ENCODE measurements at regions not wholly inside any gene's neighbourhood (a gene's known extent, or its start where the extent isn't known, plus 50 kb on each side); places are given as distances from the start of the nearest gene placed in this dataset.

GRCh38 chr3:34863485-34863884 is 775.8 kb upstream of the ARPP21 start:
- Histone ChIP-seq H3K4me1 (ENCODE audit: control insufficient read depth in 1 of 2, extremely low read depth in 1 of 2, insufficient read depth in 2 of 2, low read length in 2 of 2) (no peaks in the 10 kb centered on the region), H3K36me3 (ENCODE audit: control insufficient read depth in 2 of 2, extremely low read depth in 1 of 2, insufficient read depth in 1 of 2, low read length in 1 of 2) (no peaks in the 10 kb centered on the region), H3K9me3 (no peaks in the 10 kb centered on the region), H3K27me3 (replicated peaks in 1 of 2; ENCODE audit: control insufficient read depth in 2 of 2, extremely low read depth in 1 of 2, insufficient read depth in 2 of 2, low read length in 1 of 2) (no peaks in the 10 kb centered on the region), H3K27ac (ENCODE audit: low read length) (no peak overlapping the region), H3K4me3 (ENCODE audit: control insufficient read depth in 1 of 2, extremely low read depth in 1 of 2, low read length in 1 of 2) (no peak overlapping the region)
- CTCF ChIA-PET: no interaction called here
- ATAC-seq (replicated peaks in 1 of 4) (no peak), DNase-seq (no peak)
- peaks cover 0 to 4% (median 0%) of the 10 kb centered on the region in 3 donors for H3K9me3 Mint-ChIP-seq
- no peak overlapping the region for H3K4me3 Mint-ChIP-seq
- POLR2A ChIA-PET: no interaction called here
- no peaks in the 10 kb centered on the region for H3K36me3 Mint-ChIP-seq
- no CpG with 5 or more reads among the region's 1 CpG for WGBS (ENCODE audit: insufficient coverage)
- H3K27ac Mint-ChIP-seq: no peak overlapping the region
- no peaks in the 10 kb centered on the region for H3K4me1 Mint-ChIP-seq
- H3K27me3 Mint-ChIP-seq: no peaks in the 10 kb centered on the region

GRCh38 chr3:34864011-34864410 is 775.3 kb upstream of the ARPP21 start:
- H3K27ac ChIP-seq (ENCODE audit: low read length): no peak overlapping the region
- Mint-ChIP-seq H3K27me3 (no peaks in the 10 kb centered on the region), H3K36me3 (no peaks in the 10 kb centered on the region), H3K27ac (no peak overlapping the region), H3K4me3 (no peak overlapping the region), H3K4me1 (no peaks in the 10 kb centered on the region), H3K9me3 (peaks cover 0 to 4% (median 0%) of the 10 kb centered on the region in 3 donors)
- H3K36me3 ChIP-seq (ENCODE audit: control insufficient read depth in 2 of 2, extremely low read depth in 1 of 2, insufficient read depth in 1 of 2, low read length in 1 of 2): no peaks in the 10 kb centered on the region
- CTCF ChIA-PET: no interaction called here
- POLR2A ChIA-PET: no interaction called here
- H3K27me3 ChIP-seq (replicated peaks in 1 of 2; ENCODE audit: control insufficient read depth in 2 of 2, extremely low read depth in 1 of 2, insufficient read depth in 2 of 2, low read length in 1 of 2): no peaks in the 10 kb centered on the region
- no peak for DNase-seq
- H3K4me3 ChIP-seq (ENCODE audit: control insufficient read depth in 1 of 2, extremely low read depth in 1 of 2, low read length in 1 of 2): no peak overlapping the region
- no peaks in the 10 kb centered on the region for H3K9me3 ChIP-seq
- ATAC-seq (replicated peaks in 1 of 4): no peak
- no peaks in the 10 kb centered on the region for H3K4me1 ChIP-seq (ENCODE audit: control insufficient read depth in 1 of 2, extremely low read depth in 1 of 2, insufficient read depth in 2 of 2, low read length in 2 of 2)
- WGBS (ENCODE audit: insufficient coverage): no CpG with 5 or more reads among the region's 3 CpGs

- Histone ChIP-seq H3K27me3 (replicated peaks in 1 of 2; ENCODE audit: control insufficient read depth in 2 of 2, extremely low read depth in 1 of 2, insufficient read depth in 2 of 2, low read length in 1 of 2) (no peaks in the 10 kb centered on the region), H3K9me3 (no peaks in the 10 kb centered on the region), H3K4me1 (ENCODE audit: control insufficient read depth in 1 of 2, extremely low read depth in 1 of 2, insufficient read depth in 2 of 2, low read length in 2 of 2) (no peaks in the 10 kb centered on the region), H3K36me3 (ENCODE audit: control insufficient read depth in 2 of 2, extremely low read depth in 1 of 2, insufficient read depth in 1 of 2, low read length in 1 of 2) (no peaks in the 10 kb centered on the region), H3K4me3 (ENCODE audit: control insufficient read depth in 1 of 2, extremely low read depth in 1 of 2, low read length in 1 of 2) (no peak overlapping the region), H3K27ac (ENCODE audit: low read length) (no peak overlapping the region)
- no peak overlapping the region for H3K27ac Mint-ChIP-seq
- DNase-seq (no peak), ATAC-seq (replicated peaks in 1 of 4) (no peak)
- no peak overlapping the region for H3K4me3 Mint-ChIP-seq
- ChIA-PET CTCF (no interaction called here), POLR2A (no interaction called here)
- H3K9me3 Mint-ChIP-seq: peaks cover 0 to 4% (median 0%) of the 10 kb centered on the region in 3 donors
- H3K27me3 Mint-ChIP-seq: no peaks in the 10 kb centered on the region
- H3K36me3 Mint-ChIP-seq: no peaks in the 10 kb centered on the region
- H3K4me1 Mint-ChIP-seq: no peaks in the 10 kb centered on the region
- WGBS (ENCODE audit: insufficient coverage): no CpG with 5 or more reads among the region's 2 CpGs
Measured at GRCh38 chr3:34865346-34865745, 774.0 kb upstream of the ARPP21 start.

GRCh38 chr3:34868935-34869334 is 770.4 kb upstream of the ARPP21 start:
- no peaks in the 10 kb centered on the region for H3K36me3 ChIP-seq (ENCODE audit: control insufficient read depth in 2 of 2, extremely low read depth in 1 of 2, insufficient read depth in 1 of 2, low read length in 1 of 2)
- no CpG with 5 or more reads among the region's 1 CpG for WGBS (ENCODE audit: insufficient coverage)
- Mint-ChIP-seq H3K36me3 (no peaks in the 10 kb centered on the region), H3K9me3 (peaks cover 0 to 4% (median 0%) of the 10 kb centered on the region in 3 donors), H3K4me1 (no peaks in the 10 kb centered on the region), H3K27ac (no peak overlapping the region), H3K27me3 (no peaks in the 10 kb centered on the region), H3K4me3 (no peak overlapping the region)
- no peak for DNase-seq
- no peak overlapping the region for H3K27ac ChIP-seq (ENCODE audit: low read length)
- H3K4me3 ChIP-seq (ENCODE audit: control insufficient read depth in 1 of 2, extremely low read depth in 1 of 2, low read length in 1 of 2): no peak overlapping the region
- ChIA-PET POLR2A (no interaction called here), CTCF (interaction anchor here in 1 of 2 donors (0.5 kb wide), 1 partner anchor 12 kb away, joined by 3 read pairs; no protein-coding TSS in a partner anchor)
- H3K9me3 ChIP-seq: no peaks in the 10 kb centered on the region
- no peaks in the 10 kb centered on the region for H3K27me3 ChIP-seq (replicated peaks in 1 of 2; ENCODE audit: control insufficient read depth in 2 of 2, extremely low read depth in 1 of 2, insufficient read depth in 2 of 2, low read length in 1 of 2)
- no peaks in the 10 kb centered on the region for H3K4me1 ChIP-seq (ENCODE audit: control insufficient read depth in 1 of 2, extremely low read depth in 1 of 2, insufficient read depth in 2 of 2, low read length in 2 of 2)
- no peak for ATAC-seq (replicated peaks in 1 of 4)

GRCh38 chr3:34869696-34870095 is 769.6 kb upstream of the ARPP21 start:
- no peak overlapping the region for H3K4me3 ChIP-seq (ENCODE audit: control insufficient read depth in 1 of 2, extremely low read depth in 1 of 2, low read length in 1 of 2)
- Mint-ChIP-seq H3K36me3 (no peaks in the 10 kb centered on the region), H3K4me3 (no peak overlapping the region), H3K27ac (no peak overlapping the region), H3K27me3 (no peaks in the 10 kb centered on the region), H3K4me1 (no peaks in the 10 kb centered on the region), H3K9me3 (peaks cover 0 to 4% (median 0%) of the 10 kb centered on the region in 3 donors)
- no peak overlapping the region for H3K27ac ChIP-seq (ENCODE audit: low read length)
- WGBS (ENCODE audit: insufficient coverage): no CpG with 5 or more reads among the region's 1 CpG
- no peak for DNase-seq
- no peak for ATAC-seq (replicated peaks in 1 of 4)
- CTCF ChIA-PET: no interaction called here
- H3K4me1 ChIP-seq (ENCODE audit: control insufficient read depth in 1 of 2, extremely low read depth in 1 of 2, insufficient read depth in 2 of 2, low read length in 2 of 2): no peaks in the 10 kb centered on the region
- POLR2A ChIA-PET: no interaction called here
- H3K36me3 ChIP-seq (ENCODE audit: control insufficient read depth in 2 of 2, extremely low read depth in 1 of 2, insufficient read depth in 1 of 2, low read length in 1 of 2): no peaks in the 10 kb centered on the region
- H3K9me3 ChIP-seq: no peaks in the 10 kb centered on the region
- no peaks in the 10 kb centered on the region for H3K27me3 ChIP-seq (replicated peaks in 1 of 2; ENCODE audit: control insufficient read depth in 2 of 2, extremely low read depth in 1 of 2, insufficient read depth in 2 of 2, low read length in 1 of 2)

- CTCF ChIA-PET: no interaction called here
- peaks cover 0 to 2% (median 0%) of the 10 kb centered on the region in 3 donors for H3K9me3 Mint-ChIP-seq
- H3K36me3 ChIP-seq (ENCODE audit: control insufficient read depth in 2 of 2, extremely low read depth in 1 of 2, insufficient read depth in 1 of 2, low read length in 1 of 2): no peaks in the 10 kb centered on the region
- no peaks in the 10 kb centered on the region for H3K27me3 Mint-ChIP-seq
- no peaks in the 10 kb centered on the region for H3K27me3 ChIP-seq (replicated peaks in 1 of 2; ENCODE audit: control insufficient read depth in 2 of 2, extremely low read depth in 1 of 2, insufficient read depth in 2 of 2, low read length in 1 of 2)
- POLR2A ChIA-PET: no interaction called here
- no peak for ATAC-seq (replicated peaks in 1 of 4)
- no peak overlapping the region for H3K4me3 ChIP-seq (ENCODE audit: control insufficient read depth in 1 of 2, extremely low read depth in 1 of 2, low read length in 1 of 2)
- no peaks in the 10 kb centered on the region for H3K4me1 ChIP-seq (ENCODE audit: control insufficient read depth in 1 of 2, extremely low read depth in 1 of 2, insufficient read depth in 2 of 2, low read length in 2 of 2)
- H3K27ac Mint-ChIP-seq: no peak overlapping the region
- H3K36me3 Mint-ChIP-seq: no peaks in the 10 kb centered on the region
- H3K4me1 Mint-ChIP-seq: no peaks in the 10 kb centered on the region
- no peak overlapping the region for H3K4me3 Mint-ChIP-seq
- H3K27ac ChIP-seq (ENCODE audit: low read length): no peak overlapping the region
- DNase-seq: no peak
- H3K9me3 ChIP-seq: no peaks in the 10 kb centered on the region
- WGBS (ENCODE audit: insufficient coverage): 86% methylated on average over 6 of the region's 7 CpGs
Measured at GRCh38 chr3:34872406-34872805, 766.9 kb upstream of the ARPP21 start.

GRCh38 chr3:34876997-34877396 is 762.3 kb upstream of the ARPP21 start:
- Histone ChIP-seq H3K36me3 (ENCODE audit: control insufficient read depth in 2 of 2, extremely low read depth in 1 of 2, insufficient read depth in 1 of 2, low read length in 1 of 2) (no peaks in the 10 kb centered on the region), H3K4me3 (ENCODE audit: control insufficient read depth in 1 of 2, extremely low read depth in 1 of 2, low read length in 1 of 2) (no peak overlapping the region), H3K9me3 (no peaks in the 10 kb centered on the region), H3K4me1 (ENCODE audit: control insufficient read depth in 1 of 2, extremely low read depth in 1 of 2, insufficient read depth in 2 of 2, low read length in 2 of 2) (no peaks in the 10 kb centered on the region), H3K27me3 (replicated peaks in 1 of 2; ENCODE audit: control insufficient read depth in 2 of 2, extremely low read depth in 1 of 2, insufficient read depth in 2 of 2, low read length in 1 of 2) (no peaks in the 10 kb centered on the region), H3K27ac (ENCODE audit: low read length) (no peak overlapping the region)
- H3K27ac Mint-ChIP-seq: no peak overlapping the region
- H3K27me3 Mint-ChIP-seq: no peaks in the 10 kb centered on the region
- DNase-seq: no peak
- H3K9me3 Mint-ChIP-seq: peaks cover 0 to 2% (median 0%) of the 10 kb centered on the region in 3 donors
- CTCF ChIA-PET: no interaction called here
- H3K4me3 Mint-ChIP-seq: no peak overlapping the region
- H3K36me3 Mint-ChIP-seq: no peaks in the 10 kb centered on the region
- POLR2A ChIA-PET: interaction anchor here in 1 of 2 donors (1.0 kb wide), 1 partner anchor 20 kb away, joined by 3 read pairs; no protein-coding TSS in a partner anchor
- H3K4me1 Mint-ChIP-seq: no peaks in the 10 kb centered on the region
- no peak for ATAC-seq (replicated peaks in 1 of 4)
